ENCODE measurements at regions not wholly inside any gene's neighbourhood (a gene's known extent, or its start where the extent isn't known, plus 50 kb on each side); places are given as distances from the start of the nearest gene placed in this dataset.

DNA sequence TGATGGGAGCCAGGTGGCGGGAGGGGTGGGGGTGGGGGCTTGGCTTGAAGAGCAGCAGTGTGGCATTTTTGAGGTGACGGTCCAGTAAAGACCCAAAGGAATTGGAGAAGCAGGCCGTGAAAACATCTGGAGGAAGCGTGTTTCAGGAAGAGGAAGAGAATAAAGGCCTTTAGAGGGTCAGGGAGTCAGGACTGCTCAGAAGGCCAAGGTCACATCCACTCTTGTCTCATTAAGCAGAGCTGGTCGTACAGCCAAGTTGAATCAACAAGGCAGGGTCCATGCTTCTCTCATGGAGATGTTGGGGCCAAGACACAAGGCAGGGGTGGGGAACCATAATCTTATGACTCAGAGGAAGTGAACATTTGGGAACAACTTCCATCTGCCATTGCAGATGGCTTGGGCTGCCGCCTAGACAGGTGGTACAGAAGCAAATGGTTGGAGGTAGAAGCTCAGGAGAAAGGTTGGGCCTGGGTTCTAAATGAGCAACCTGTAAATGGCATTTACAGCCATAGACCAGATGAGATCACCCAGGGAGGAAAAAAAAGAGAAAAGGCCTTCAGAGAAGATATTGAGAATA is 179.6 kb downstream of the TTLL2 start (continued):
- TF ChIP-seq, protein P1, sequence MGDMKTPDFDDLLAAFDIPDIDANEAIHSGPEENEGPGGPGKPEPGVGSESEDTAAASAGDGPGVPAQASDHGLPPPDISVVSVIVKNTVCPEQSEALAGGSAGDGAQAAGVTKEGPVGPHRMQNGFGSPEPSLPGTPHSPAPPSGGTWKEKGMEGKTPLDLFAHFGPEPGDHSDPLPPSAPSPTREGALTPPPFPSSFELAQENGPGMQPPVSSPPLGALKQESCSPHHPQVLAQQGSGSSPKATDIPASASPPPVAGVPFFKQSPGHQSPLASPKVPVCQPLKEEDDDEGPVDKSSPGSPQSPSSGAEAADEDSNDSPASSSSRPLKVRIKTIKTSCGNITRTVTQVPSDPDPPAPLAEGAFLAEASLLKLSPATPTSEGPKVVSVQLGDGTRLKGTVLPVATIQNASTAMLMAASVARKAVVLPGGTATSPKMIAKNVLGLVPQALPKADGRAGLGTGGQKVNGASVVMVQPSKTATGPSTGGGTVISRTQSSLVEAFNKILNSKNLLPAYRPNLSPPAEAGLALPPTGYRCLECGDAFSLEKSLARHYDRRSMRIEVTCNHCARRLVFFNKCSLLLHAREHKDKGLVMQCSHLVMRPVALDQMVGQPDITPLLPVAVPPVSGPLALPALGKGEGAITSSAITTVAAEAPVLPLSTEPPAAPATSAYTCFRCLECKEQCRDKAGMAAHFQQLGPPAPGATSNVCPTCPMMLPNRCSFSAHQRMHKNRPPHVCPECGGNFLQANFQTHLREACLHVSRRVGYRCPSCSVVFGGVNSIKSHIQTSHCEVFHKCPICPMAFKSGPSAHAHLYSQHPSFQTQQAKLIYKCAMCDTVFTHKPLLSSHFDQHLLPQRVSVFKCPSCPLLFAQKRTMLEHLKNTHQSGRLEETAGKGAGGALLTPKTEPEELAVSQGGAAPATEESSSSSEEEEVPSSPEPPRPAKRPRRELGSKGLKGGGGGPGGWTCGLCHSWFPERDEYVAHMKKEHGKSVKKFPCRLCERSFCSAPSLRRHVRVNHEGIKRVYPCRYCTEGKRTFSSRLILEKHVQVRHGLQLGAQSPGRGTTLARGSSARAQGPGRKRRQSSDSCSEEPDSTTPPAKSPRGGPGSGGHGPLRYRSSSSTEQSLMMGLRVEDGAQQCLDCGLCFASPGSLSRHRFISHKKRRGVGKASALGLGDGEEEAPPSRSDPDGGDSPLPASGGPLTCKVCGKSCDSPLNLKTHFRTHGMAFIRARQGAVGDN (CRISPR knock-in tag; IDR thresholded peaks at IDR 0.05) = no peak
- TF ChIP-seq MYC (CRISPR knock-in tag; IDR thresholded peaks at IDR 0.05; ENCODE audit: borderline replicate concordance) = no peak
- TF ChIP-seq ZSCAN22 (CRISPR knock-in tag; IDR thresholded peaks at IDR 0.05) = no peak
- TF ChIP-seq KDM4B (CRISPR knock-in tag; IDR thresholded peaks at IDR 0.05) = no peak
- TF ChIP-seq ZNF674 (CRISPR knock-in tag; IDR thresholded peaks at IDR 0.05; ENCODE audit: low read depth) = no peak
- no peak for TF ChIP-seq ARID2 (CRISPR knock-in tag; IDR thresholded peaks at IDR 0.05; ENCODE audit: borderline replicate concordance)
- TF ChIP-seq ZNF256 (CRISPR knock-in tag; conservative IDR thresholded peaks at IDR 0.05) = no peak
- TF ChIP-seq, protein P2, sequence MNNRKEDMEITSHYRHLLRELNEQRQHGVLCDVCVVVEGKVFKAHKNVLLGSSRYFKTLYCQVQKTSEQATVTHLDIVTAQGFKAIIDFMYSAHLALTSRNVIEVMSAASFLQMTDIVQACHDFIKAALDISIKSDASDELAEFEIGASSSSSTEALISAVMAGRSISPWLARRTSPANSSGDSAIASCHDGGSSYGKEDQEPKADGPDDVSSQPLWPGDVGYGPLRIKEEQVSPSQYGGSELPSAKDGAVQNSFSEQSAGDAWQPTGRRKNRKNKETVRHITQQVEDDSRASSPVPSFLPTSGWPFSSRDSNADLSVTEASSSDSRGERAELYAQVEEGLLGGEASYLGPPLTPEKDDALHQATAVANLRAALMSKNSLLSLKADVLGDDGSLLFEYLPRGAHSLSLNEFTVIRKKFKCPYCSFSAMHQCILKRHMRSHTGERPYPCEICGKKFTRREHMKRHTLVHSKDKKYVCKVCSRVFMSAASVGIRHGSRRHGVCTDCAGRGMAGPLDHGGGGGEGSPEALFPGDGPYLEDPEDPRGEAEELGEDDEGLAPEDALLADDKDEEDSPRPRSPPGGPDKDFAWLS (CRISPR knock-in tag; IDR thresholded peaks at IDR 0.05; ENCODE audit: borderline replicate concordance) = no peak
- TF ChIP-seq, protein P3, sequence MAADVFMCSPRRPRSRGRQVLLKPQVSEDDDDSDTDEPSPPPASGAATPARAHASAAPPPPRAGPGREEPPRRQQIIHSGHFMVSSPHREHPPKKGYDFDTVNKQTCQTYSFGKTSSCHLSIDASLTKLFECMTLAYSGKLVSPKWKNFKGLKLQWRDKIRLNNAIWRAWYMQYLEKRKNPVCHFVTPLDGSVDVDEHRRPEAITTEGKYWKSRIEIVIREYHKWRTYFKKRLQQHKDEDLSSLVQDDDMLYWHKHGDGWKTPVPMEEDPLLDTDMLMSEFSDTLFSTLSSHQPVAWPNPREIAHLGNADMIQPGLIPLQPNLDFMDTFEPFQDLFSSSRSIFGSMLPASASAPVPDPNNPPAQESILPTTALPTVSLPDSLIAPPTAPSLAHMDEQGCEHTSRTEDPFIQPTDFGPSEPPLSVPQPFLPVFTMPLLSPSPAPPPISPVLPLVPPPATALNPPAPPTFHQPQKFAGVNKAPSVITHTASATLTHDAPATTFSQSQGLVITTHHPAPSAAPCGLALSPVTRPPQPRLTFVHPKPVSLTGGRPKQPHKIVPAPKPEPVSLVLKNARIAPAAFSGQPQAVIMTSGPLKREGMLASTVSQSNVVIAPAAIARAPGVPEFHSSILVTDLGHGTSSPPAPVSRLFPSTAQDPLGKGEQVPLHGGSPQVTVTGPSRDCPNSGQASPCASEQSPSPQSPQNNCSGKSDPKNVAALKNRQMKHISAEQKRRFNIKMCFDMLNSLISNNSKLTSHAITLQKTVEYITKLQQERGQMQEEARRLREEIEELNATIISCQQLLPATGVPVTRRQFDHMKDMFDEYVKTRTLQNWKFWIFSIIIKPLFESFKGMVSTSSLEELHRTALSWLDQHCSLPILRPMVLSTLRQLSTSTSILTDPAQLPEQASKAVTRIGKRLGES (CRISPR knock-in tag; IDR thresholded peaks at IDR 0.05; ENCODE audit: borderline replicate concordance) = no peak
- TF ChIP-seq ZNF350 (CRISPR knock-in tag; IDR thresholded peaks at IDR 0.05; ENCODE audit: borderline replicate concordance, low read depth) = no peak
- no peak for TF ChIP-seq ZNF274 (CRISPR knock-in tag; IDR thresholded peaks at IDR 0.05)
- no peak for TF ChIP-seq REL (CRISPR knock-in tag; conservative IDR thresholded peaks at IDR 0.05)
- TF ChIP-seq KAT2B (IDR thresholded peaks at IDR 0.05; ENCODE audit: borderline replicate concordance, low read depth, low read length) = no peak
- TF ChIP-seq NR2F1 (CRISPR knock-in tag; IDR thresholded peaks at IDR 0.05) = peak in 1 of 2 experiments; percentile 62; a peak in 1 of 4 replicates
- TF ChIP-seq SIN3B (IDR thresholded peaks at IDR 0.05; ENCODE audit: low read length) = no peak
- no peak for TF ChIP-seq ARNT (IDR thresholded peaks at IDR 0.05)
- TF ChIP-seq GLI4 (CRISPR knock-in tag; IDR thresholded peaks at IDR 0.05; ENCODE audit: borderline replicate concordance) = no peak
